Caco-2 (cell line): ENCODE measurements at regions not wholly inside any gene's neighbourhood (a gene's known extent, or its start where the extent isn't known, plus 50 kb on each side); places are given as distances from the start of the nearest gene placed in this dataset.

Experiments used
- BruUV-seq: library from RNA; stranded (reverse); fragments of 400-500 nt; replicated peaks from 2 replicates; lab custom pipeline; 2021; lab: Mats Ljungman, UMichigan
- CTCF ChIA-PET: fragments of 300-600 bp; sonication (Branson Sonifier 250); formaldehyde crosslinking; loops from one replicate; lab custom pipeline; 2022; ENCODE audit warnings: antibody characterized with exemption; lab: Charles Lee
- POLR2A ChIA-PET: fragments of 300-600 bp; sonication (Branson Sonifier 250); formaldehyde crosslinking; loops from one replicate; lab custom pipeline; 2022; ENCODE audit warnings: antibody characterized with exemption; lab: Charles Lee
- DNase-seq, 2 experiments: peaks; one replicate each; pipeline versions ENCODE4 v3.0.0 to v3.0.0-alpha.2; 2020 to 2022
- H3K27me3 ChIP-seq: replicated peaks from 2 replicates; pipeline ENCODE4 v1.6.0; 2011; ENCODE audit warnings: low read length; ENCODE audit not compliant: control insufficient read depth, insufficient read depth
- H3K36me3 ChIP-seq: 2 replicates; pipeline ENCODE4 v1.5.1; 2011; ENCODE audit warnings: low read length; ENCODE audit not compliant: control insufficient read depth, insufficient read depth
- H3K4me1 ChIP-seq: fragments of 250-450 bp; sonication (Bioruptor Pico); 2 replicates; pipeline ENCODE4 v1.5.1; 2020; ENCODE audit warnings: mild to moderate bottlenecking
- H3K4me3 ChIP-seq: 2 replicates; pipeline ENCODE4 v1.5.1; 2011; ENCODE audit warnings: low read depth, mild to moderate bottlenecking, control low read depth, low read length
- H3K9me3 ChIP-seq: fragments of 250-450 bp; sonication (Bioruptor Pico); 2 replicates; pipeline ENCODE4 v1.5.1; 2020; ENCODE audit warnings: mild to moderate bottlenecking, moderate library complexity
- H3K27ac Mint-ChIP-seq: one replicate; pipeline ENCODE4 v1.8.0; 2022; ENCODE audit warnings: mixed read lengths; ENCODE audit not compliant: unreplicated experiment
- H3K27me3 Mint-ChIP-seq: one replicate; pipeline ENCODE4 v1.8.0; 2022; ENCODE audit warnings: mixed read lengths; ENCODE audit not compliant: insufficient read depth, unreplicated experiment
- H3K36me3 Mint-ChIP-seq: one replicate; pipeline ENCODE4 v1.8.0; 2022; ENCODE audit warnings: mild to moderate bottlenecking, mixed read lengths; ENCODE audit not compliant: insufficient read depth, unreplicated experiment
- H3K4me1 Mint-ChIP-seq: one replicate; pipeline ENCODE4 v1.8.0; 2022; ENCODE audit warnings: low read depth, mixed read lengths; ENCODE audit not compliant: unreplicated experiment
- H3K4me3 Mint-ChIP-seq: one replicate; pipeline ENCODE4 v1.8.0; 2022; ENCODE audit warnings: mild to moderate bottlenecking, moderate library complexity, mixed read lengths; ENCODE audit not compliant: unreplicated experiment
- H3K9me3 Mint-ChIP-seq: one replicate; pipeline ENCODE4 v1.8.0; 2022; ENCODE audit warnings: mixed read lengths; ENCODE audit not compliant: unreplicated experiment
- intact Hi-C: fragments of 100-400 bp; cut with micrococcal nuclease; formaldehyde crosslinking; loops from one replicate; pipeline ENCODE4 v1.10.0; 2022; ENCODE audit not compliant: unreplicated experiment
- TF ChIP-seq, protein P1 (sequence below), 2 experiments: fragments of 200-600 bp in 1 of 2; IDR thresholded peaks; 1 replicate in 1 of 2; 2 replicates in 1 of 2; pipeline versions ENCODE4 v1.5.1 to v1.8.0; 2011 to 2022; ENCODE audit warnings: antibody characterized with exemption in 1 of 2, control low read depth in 1 of 2, inconsistent platforms in 1 of 2, low read depth in 1 of 2, low read length in 1 of 2, mild to moderate bottlenecking in 1 of 2, moderate library complexity in 1 of 2; ENCODE audit not compliant: insufficient read depth in 1 of 2, severe bottlenecking in 1 of 2, unreplicated experiment in 1 of 2

DNA sequence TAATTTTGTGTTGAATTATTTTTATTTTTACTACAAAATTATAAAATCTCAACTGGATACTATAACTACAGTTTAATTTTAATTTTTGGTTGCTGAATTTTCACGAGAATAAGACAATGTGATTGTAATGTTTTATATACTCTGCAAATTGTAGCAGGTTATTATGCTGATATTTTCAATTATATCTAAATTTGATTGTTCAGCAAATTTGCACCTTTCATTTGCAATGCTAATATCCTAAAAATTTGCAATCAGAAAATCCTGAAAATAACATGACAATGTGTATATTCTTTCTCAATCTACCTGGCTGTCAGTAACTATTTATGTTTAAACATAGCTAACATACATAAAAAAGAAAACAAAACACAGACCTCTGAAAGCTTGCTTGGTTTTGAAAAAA is 932.2 kb upstream of the LRFN5 start:
- Mint-ChIP-seq H3K36me3 (no peaks in the 10 kb centered on the region), H3K4me3 (no peak overlapping the region), H3K4me1 (no peaks in the 10 kb centered on the region), H3K27me3 (no peaks in the 10 kb centered on the region), H3K9me3 (peaks cover 2% of the 10 kb centered on the region), H3K27ac (no peak overlapping the region)
- Histone ChIP-seq H3K9me3 (no peaks in the 10 kb centered on the region), H3K27me3 (no peaks in the 10 kb centered on the region), H3K4me3 (no peak overlapping the region), H3K4me1 (0 out of 2 replicates have a peak, but pooled peaks cover 6% of the 10 kb centered on the region), H3K36me3 (no peaks in the 10 kb centered on the region)
- DNase-seq, result no peak
- TF ChIP-seq, protein P1, sequence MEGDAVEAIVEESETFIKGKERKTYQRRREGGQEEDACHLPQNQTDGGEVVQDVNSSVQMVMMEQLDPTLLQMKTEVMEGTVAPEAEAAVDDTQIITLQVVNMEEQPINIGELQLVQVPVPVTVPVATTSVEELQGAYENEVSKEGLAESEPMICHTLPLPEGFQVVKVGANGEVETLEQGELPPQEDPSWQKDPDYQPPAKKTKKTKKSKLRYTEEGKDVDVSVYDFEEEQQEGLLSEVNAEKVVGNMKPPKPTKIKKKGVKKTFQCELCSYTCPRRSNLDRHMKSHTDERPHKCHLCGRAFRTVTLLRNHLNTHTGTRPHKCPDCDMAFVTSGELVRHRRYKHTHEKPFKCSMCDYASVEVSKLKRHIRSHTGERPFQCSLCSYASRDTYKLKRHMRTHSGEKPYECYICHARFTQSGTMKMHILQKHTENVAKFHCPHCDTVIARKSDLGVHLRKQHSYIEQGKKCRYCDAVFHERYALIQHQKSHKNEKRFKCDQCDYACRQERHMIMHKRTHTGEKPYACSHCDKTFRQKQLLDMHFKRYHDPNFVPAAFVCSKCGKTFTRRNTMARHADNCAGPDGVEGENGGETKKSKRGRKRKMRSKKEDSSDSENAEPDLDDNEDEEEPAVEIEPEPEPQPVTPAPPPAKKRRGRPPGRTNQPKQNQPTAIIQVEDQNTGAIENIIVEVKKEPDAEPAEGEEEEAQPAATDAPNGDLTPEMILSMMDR (IDR thresholded peaks at IDR 0.05; ENCODE audit: insufficient read depth in 1 of 2, low read depth in 1 of 2, low read length in 1 of 2, severe bottlenecking in 1 of 2, unreplicated experiment in 1 of 2), result no peak
- no TSS peak for BruUV-seq
- ChIA-PET CTCF (no interaction called here), POLR2A (no interaction called here)
- intact Hi-C loops, result no loop called here

DNA sequence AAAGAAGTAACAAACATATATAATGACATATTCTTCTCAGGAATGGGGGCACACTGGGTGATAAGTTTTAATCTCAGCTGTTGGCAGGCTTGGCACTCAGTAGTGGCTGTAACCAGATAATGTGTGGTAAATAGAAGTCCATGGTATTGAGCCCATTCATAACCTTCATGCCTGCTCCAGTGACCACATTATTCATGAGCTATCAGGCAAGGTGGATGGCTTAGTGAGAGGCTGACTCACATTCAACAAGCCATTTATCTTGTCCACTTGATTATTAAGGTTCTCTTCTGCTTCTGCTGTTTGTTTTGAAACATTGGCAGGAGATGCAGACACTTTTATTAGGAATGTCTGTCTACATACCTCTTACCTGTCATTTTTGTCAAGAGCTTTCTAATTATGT is 950.4 kb upstream of the LRFN5 start:
- H3K9me3 Mint-ChIP-seq, result no peaks in the 10 kb centered on the region
- Histone ChIP-seq H3K9me3 (no peaks in the 10 kb centered on the region), H3K4me1 (no peaks in the 10 kb centered on the region), H3K36me3 (no peaks in the 10 kb centered on the region), H3K27me3 (no peaks in the 10 kb centered on the region), H3K4me3 (no peak overlapping the region)
- H3K4me1 Mint-ChIP-seq, result no peaks in the 10 kb centered on the region
- intact Hi-C loops, result no loop called here
- ChIA-PET CTCF (no interaction called here), POLR2A (no interaction called here)
- H3K27ac Mint-ChIP-seq, result no peak overlapping the region
- TF ChIP-seq, protein P1 (IDR thresholded peaks at IDR 0.05; ENCODE audit: insufficient read depth in 1 of 2, low read depth in 1 of 2, low read length in 1 of 2, severe bottlenecking in 1 of 2, unreplicated experiment in 1 of 2), result no peak
- H3K27me3 Mint-ChIP-seq, result no peaks in the 10 kb centered on the region
- no peak overlapping the region for H3K4me3 Mint-ChIP-seq
- no peak for DNase-seq
- BruUV-seq, result no TSS peak
- H3K36me3 Mint-ChIP-seq, result no peaks in the 10 kb centered on the region

DNA sequence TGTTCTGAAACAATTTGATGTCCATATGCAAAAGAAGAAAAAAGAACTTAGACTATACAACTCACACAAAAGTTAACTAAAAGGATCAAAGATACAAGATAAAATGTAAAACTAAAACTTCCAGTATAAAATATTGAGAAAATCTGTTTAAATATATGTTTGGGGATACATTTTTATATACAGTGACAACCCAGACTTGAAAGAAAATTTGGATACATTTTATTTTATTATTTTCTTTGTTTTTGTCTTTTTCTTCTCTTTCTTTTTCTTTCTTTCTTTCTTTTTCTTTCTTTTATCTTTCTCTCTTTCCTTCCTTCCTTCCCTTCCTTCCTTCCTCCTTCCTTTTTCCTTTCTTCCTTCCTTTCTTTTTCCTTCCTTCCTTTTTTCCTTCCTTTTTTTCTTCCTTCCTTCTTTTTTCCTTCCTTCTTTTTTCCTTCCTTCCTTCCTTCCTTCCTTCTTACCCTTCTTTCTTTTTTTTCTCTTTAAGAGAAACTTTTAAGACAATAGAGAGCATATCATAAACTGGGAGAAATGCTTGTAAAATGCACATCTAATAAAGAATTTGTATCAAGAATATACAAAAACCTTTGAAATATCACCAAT is 954.5 kb upstream of the LRFN5 start:
- no peaks in the 10 kb centered on the region for H3K9me3 Mint-ChIP-seq
- H3K27me3 Mint-ChIP-seq, result no peaks in the 10 kb centered on the region
- H3K27ac Mint-ChIP-seq, result no peak overlapping the region
- H3K4me3 Mint-ChIP-seq, result no peak overlapping the region
- DNase-seq, result no peak
- H3K4me3 ChIP-seq, result no peak overlapping the region
- no peaks in the 10 kb centered on the region for H3K36me3 ChIP-seq
- H3K4me1 Mint-ChIP-seq, result no peaks in the 10 kb centered on the region
- H3K36me3 Mint-ChIP-seq, result no peaks in the 10 kb centered on the region
- ChIA-PET POLR2A (no interaction called here), CTCF (no interaction called here)
- TF ChIP-seq, protein P1 (IDR thresholded peaks at IDR 0.05; ENCODE audit: insufficient read depth in 1 of 2, low read depth in 1 of 2, low read length in 1 of 2, severe bottlenecking in 1 of 2, unreplicated experiment in 1 of 2), result no peak
- intact Hi-C loops, result no loop called here
- no peaks in the 10 kb centered on the region for H3K27me3 ChIP-seq
- H3K4me1 ChIP-seq, result no peaks in the 10 kb centered on the region
- no TSS peak for BruUV-seq
- no peaks in the 10 kb centered on the region for H3K9me3 ChIP-seq
